ENCODE measurements at regions not wholly inside any gene's neighbourhood (a gene's known extent, or its start where the extent isn't known, plus 50 kb on each side); places are given as distances from the start of the nearest gene placed in this dataset.
A peak's percentile ranks its signal among the peaks of the same experiment; 100 is the strongest.

GRCh38 chr14:83991666-83992065 lies 1538.3 kb upstream of the FLRT2 start:
- no peak for FAIRE-seq
- TF ChIP-seq, protein P1, sequence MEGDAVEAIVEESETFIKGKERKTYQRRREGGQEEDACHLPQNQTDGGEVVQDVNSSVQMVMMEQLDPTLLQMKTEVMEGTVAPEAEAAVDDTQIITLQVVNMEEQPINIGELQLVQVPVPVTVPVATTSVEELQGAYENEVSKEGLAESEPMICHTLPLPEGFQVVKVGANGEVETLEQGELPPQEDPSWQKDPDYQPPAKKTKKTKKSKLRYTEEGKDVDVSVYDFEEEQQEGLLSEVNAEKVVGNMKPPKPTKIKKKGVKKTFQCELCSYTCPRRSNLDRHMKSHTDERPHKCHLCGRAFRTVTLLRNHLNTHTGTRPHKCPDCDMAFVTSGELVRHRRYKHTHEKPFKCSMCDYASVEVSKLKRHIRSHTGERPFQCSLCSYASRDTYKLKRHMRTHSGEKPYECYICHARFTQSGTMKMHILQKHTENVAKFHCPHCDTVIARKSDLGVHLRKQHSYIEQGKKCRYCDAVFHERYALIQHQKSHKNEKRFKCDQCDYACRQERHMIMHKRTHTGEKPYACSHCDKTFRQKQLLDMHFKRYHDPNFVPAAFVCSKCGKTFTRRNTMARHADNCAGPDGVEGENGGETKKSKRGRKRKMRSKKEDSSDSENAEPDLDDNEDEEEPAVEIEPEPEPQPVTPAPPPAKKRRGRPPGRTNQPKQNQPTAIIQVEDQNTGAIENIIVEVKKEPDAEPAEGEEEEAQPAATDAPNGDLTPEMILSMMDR (IDR thresholded peaks at IDR 0.05; ENCODE audit: insufficient read depth, low read length, severe bottlenecking): no peak

GRCh38 chr14:83992857-83993256 lies 1537.1 kb upstream of the FLRT2 start:
- FAIRE-seq: no peak
- Histone ChIP-seq H3K36me3 (ENCODE audit: control insufficient read depth, insufficient read depth, low read length) (no peaks in the 10 kb centered on the region), H3K27me3 (ENCODE audit: control insufficient read depth, insufficient read depth, low read length) (no peaks in the 10 kb centered on the region), H3K4me3 (ENCODE audit: low read depth, low read length) (no peak overlapping the region)
- TF ChIP-seq, protein P1 (IDR thresholded peaks at IDR 0.05; ENCODE audit: insufficient read depth, low read length, severe bottlenecking): no peak
- DNase-seq (ENCODE audit: low read depth): no peak

More at GRCh38 chr14:83991666-83992065, 1538.3 kb upstream of the FLRT2 start:
- Histone ChIP-seq H3K27me3 (ENCODE audit: control insufficient read depth, insufficient read depth, low read length) (no peaks in the 10 kb centered on the region), H3K36me3 (ENCODE audit: control insufficient read depth, insufficient read depth, low read length) (no peaks in the 10 kb centered on the region), H3K4me3 (ENCODE audit: low read depth, low read length) (no peak overlapping the region)
- DNase-seq (ENCODE audit: low read depth): no peak

DNA sequence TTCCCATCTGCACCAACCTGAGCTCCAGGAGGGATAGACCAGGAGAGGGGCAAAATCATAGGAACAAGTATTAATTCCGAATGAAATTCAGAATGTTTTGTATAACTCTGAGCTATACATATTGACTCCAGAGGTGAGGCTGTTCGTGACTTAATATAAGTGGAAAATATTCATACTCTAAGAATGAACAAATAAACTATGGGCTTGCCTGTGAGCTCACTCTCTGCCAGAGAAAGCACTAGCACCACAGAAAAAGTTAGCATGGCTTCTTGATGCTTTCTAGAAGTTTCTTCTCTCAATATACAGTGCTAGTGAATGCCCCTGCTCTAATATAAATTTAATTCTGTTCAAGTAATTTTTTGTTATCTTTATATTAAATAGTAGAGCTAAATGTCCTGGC lies 1536.4 kb upstream of the FLRT2 start:
- Histone ChIP-seq H3K4me3 (ENCODE audit: low read depth, low read length) (no peak overlapping the region), H3K36me3 (ENCODE audit: control insufficient read depth, insufficient read depth, low read length) (no peaks in the 10 kb centered on the region), H3K27me3 (ENCODE audit: control insufficient read depth, insufficient read depth, low read length) (no peaks in the 10 kb centered on the region)
- TF ChIP-seq, protein P1 (IDR thresholded peaks at IDR 0.05; ENCODE audit: insufficient read depth, low read length, severe bottlenecking): no peak
- FAIRE-seq: no peak
- no peak for DNase-seq (ENCODE audit: low read depth)

GRCh38 chr14:83994020-83994419 lies 1535.9 kb upstream of the FLRT2 start:
- Histone ChIP-seq H3K4me3 (ENCODE audit: low read depth, low read length) (no peak overlapping the region), H3K36me3 (ENCODE audit: control insufficient read depth, insufficient read depth, low read length) (no peaks in the 10 kb centered on the region), H3K27me3 (ENCODE audit: control insufficient read depth, insufficient read depth, low read length) (no peaks in the 10 kb centered on the region)
- DNase-seq (ENCODE audit: low read depth) (peak; percentile 22), FAIRE-seq (no peak)
- TF ChIP-seq, protein P1 (IDR thresholded peaks at IDR 0.05; ENCODE audit: insufficient read depth, low read length, severe bottlenecking): no peak

GRCh38 chr14:84001023-84001422 lies 1528.9 kb upstream of the FLRT2 start:
- Histone ChIP-seq H3K4me3 (ENCODE audit: low read depth, low read length) (no peak overlapping the region), H3K36me3 (ENCODE audit: control insufficient read depth, insufficient read depth, low read length) (no peaks in the 10 kb centered on the region), H3K27me3 (ENCODE audit: control insufficient read depth, insufficient read depth, low read length) (no peaks in the 10 kb centered on the region)
- no peak for DNase-seq (ENCODE audit: low read depth)
- FAIRE-seq: no peak
- TF ChIP-seq, protein P1 (IDR thresholded peaks at IDR 0.05; ENCODE audit: insufficient read depth, low read length, severe bottlenecking): no peak

- no peak overlapping the region for H3K4me3 ChIP-seq (ENCODE audit: low read depth, low read length)
- no peak for DNase-seq (ENCODE audit: low read depth)
- TF ChIP-seq, protein P1 (IDR thresholded peaks at IDR 0.05; ENCODE audit: insufficient read depth, low read length, severe bottlenecking): no peak
- H3K27me3 ChIP-seq (ENCODE audit: control insufficient read depth, insufficient read depth, low read length): no peaks in the 10 kb centered on the region
- no peak for FAIRE-seq
- no peaks in the 10 kb centered on the region for H3K36me3 ChIP-seq (ENCODE audit: control insufficient read depth, insufficient read depth, low read length)
Measured at GRCh38 chr14:84003346-84003745, 1526.6 kb upstream of the FLRT2 start.
